Stimulated activated CD4-positive, alpha-beta T cell treated with anti-CD3 and anti-CD28 coated beads, TNF-alpha, amount 100 ng/mL, for 1 hour (primary cell): ENCODE measurements at regions not wholly inside any gene's neighbourhood (a gene's known extent, or its start where the extent isn't known, plus 50 kb on each side); places are given as distances from the start of the nearest gene placed in this dataset.

ENCODE experiments used
- DNase-seq, 3 donors: peaks; one replicate each; pipeline ENCODE4 v3.0.0-alpha.2; 2020; ENCODE audit warnings: low read depth in 3 of 3, low spot score in 1 of 3

DNA sequence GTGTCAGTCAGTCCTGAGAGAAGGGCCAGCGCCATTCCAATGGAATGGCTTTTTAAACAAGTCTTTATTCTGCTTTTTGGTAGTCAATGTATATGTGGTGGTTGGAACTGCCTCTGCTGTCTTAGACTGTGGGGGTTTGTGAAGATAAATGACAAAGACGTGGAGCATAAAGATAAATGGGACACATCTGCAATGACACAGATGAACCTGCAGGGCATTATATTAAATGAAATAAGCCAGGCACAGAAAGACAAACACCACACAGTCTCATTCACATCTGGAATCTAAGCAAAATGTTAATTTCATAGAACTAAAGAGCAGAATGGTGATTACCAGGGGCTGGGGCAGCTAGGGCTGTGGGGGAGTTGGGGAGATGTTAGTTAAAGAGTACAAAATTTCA lies 912.8 kb upstream of the MAN1A1 start:
- DNase-seq: no peak

GRCh38 chr6:120260636-120261035 lies 911.1 kb upstream of the MAN1A1 start:
- no peak for DNase-seq

- no peak for DNase-seq
Measured at GRCh38 chr6:120254651-120255050, 905.1 kb upstream of the MAN1A1 start.

DNA sequence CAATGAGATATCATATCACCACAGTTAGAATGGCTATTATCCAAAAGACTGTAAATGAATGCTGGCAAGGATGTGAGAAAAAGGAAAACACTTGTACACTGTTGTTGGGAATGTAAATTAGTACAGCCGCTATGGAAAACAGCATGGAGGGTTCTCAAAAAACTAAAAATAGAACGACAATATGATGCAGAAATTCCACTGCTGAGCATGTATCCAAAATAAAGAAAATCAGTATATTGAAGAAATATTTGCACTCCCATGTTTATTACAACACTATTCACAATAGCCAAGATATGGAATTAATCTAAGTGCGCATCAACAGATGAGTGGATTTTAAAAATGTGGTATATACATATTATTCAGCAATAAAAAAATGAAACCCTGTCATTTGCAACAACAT lies 898.9 kb upstream of the MAN1A1 start:
- DNase-seq: no peak

GRCh38 chr6:120237221-120237620 lies 887.7 kb upstream of the MAN1A1 start:
- no peak for DNase-seq

GRCh38 chr6:120230008-120230407 lies 880.4 kb upstream of the MAN1A1 start:
- DNase-seq: no peak

GRCh38 chr6:120228297-120228696 lies 878.7 kb upstream of the MAN1A1 start:
- no peak for DNase-seq

DNA sequence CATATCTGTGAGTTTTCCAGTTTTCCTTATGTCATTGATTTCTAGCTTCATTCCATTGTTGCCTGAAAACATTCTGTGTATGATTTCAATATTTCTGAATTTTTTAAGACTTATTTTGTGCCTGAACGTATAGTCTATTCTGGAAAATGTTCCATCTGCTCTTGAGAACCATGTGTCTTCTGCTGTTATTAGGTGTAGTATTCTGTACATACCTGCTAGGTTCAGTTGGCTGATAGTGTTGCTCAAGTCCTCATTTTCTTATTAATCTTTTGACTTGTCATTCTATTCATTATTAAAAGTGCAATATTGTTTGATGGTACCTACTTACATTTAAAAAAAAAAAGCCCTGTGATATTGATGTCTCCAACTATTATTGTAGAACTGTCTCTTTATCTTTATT lies 869.8 kb upstream of the MAN1A1 start:
- no peak for DNase-seq

DNA sequence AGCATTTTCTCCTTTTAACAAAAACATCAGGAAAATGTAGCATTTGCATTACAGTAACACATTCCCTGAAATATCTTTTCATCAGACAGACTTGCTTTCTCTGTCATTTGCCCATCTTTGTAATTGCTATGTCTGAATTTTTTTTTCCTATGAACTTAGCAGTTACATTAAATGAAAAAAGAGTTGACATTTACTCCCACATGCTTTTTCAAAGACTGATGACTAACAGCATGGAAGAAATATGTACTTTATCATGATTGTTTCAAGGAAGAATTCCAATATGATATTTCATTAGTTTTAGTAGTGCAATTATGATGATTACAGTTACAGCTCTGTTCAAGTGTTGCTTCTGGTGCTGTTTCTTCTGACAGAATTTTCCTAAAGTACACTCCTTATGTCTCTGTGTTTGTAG lies 864.5 kb upstream of the MAN1A1 start:
- DNase-seq: no peak

DNA sequence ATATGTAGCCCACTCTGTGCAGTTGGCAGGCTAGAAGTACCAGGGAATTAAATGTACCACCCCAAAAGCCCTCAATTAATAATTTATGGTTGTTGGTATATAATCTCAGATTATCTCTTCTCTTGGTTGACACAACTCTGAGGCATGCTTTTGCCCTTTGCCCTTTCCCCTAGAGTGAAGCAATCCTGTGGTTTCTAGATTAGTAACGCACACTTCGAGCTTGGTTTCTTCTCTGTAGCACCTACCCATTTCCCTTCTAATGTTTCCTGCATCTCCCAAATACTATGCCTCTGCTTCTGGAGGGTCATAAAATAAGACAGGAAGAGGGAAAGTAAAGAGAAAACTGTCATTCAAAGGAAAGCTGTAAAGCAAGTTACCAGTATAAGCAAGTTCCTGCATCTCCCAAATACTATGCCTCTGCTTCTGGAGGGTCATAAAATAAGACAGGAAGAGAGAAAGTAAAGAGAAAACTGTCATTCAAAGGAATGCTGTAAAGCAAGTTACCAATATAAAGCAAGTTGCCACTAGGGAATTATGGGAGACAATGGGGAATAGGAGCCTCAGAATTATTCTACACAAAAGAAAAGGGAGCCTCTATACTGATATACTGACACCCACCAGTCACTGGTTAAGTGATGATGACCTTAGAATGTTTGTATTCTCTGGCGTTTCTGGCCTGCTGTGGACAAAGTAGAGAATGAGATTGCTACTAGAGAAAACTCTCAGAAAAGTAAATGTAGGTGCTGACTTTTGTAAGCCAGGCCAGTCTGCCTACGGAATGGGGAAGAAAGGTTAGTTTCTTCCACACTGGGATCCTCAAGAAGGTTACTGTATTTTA lies 862.6 kb upstream of the MAN1A1 start:
- DNase-seq: no peak

- DNase-seq: no peak
Measured at GRCh38 chr6:120202878-120203277, 853.3 kb upstream of the MAN1A1 start.

GRCh38 chr6:120200853-120201252 lies 851.3 kb upstream of the MAN1A1 start:
- DNase-seq: no peak

- DNase-seq: no peak
Measured at GRCh38 chr6:120198033-120198432, 848.5 kb upstream of the MAN1A1 start.

DNA sequence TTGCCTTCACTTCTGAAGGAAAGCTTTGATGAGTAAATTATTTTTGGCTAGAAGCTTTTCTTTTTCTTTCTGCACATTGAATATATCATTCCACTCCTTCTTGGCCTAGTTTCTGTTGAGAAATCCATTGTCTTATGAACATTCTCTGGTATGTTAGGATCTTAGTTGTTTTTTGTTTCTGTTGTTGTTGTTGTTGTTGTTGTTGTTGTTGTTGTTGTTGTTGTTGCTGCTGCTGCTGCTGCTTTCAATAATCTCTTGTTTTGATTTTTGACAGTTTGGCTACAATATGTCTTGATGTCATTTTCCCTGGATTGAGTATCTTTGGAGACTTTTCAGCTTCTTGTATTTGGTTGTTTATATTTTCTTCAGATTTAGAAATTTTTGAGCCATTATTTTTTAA lies 836.5 kb upstream of the MAN1A1 start:
- no peak for DNase-seq

- no peak for DNase-seq
Measured at GRCh38 chr6:120173250-120173649, 823.7 kb upstream of the MAN1A1 start.

DNA sequence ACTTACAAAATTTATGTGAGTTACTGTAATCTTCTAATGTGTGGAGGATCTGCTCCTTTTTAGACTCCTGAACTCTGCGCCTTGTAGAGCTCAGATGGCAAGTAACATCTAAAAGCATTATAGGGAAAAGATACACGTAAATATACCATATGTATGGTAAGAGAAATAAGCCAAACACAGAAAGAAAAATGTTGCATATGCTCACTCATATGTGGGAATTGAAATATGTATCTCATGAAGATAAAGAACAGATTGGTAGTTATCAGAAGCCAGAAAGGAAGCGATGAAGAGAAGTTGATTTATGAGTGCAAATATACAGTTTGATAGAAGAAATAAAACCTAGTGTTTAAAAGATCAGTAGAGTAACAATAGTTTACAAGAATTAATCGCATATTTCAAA lies 815.0 kb upstream of the MAN1A1 start:
- DNase-seq: no peak

DNA sequence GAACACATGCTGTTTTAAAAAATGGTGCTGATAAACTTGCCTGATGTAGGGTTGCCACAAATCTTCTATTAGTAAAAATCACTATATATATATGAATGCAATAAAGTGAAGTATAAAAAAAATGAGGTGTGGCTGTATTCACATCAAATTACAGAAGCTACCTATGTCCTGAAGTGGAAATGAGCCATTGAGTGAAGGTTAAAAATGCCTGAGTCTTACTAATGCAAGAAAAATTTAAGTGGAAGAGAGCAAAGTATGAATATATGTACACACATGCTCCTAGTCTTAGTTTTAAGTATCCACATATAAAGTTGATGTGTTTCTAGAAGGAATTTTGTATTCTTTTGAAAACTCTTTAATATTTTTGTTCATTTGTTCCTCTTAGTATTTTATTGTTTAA lies 808.3 kb upstream of the MAN1A1 start:
- no peak for DNase-seq

- no peak for DNase-seq
Measured at GRCh38 chr6:120147071-120147871, 797.7 kb upstream of the MAN1A1 start.

DNA sequence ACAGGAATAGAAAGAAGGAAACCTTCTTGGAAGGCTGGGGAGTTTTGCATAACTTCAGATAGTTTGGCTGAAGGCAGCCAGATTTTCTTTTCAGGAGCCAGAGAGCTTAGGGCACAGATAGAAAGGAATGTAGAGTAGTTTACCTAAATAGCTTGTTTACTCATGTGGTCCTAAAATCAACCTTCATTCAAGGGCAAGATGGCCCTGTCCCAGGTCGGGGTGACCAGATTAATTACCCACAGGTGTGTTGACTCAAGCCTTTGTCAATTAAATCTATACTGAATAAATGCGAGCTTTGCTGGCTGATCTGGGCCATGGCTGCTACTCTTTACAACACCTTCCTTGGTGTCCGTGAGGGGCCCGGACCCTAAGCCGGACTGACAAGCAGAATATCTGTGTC lies 792.0 kb upstream of the MAN1A1 start:
- no peak for DNase-seq

GRCh38 chr6:120137492-120137891 lies 787.9 kb upstream of the MAN1A1 start:
- DNase-seq: no peak

DNA sequence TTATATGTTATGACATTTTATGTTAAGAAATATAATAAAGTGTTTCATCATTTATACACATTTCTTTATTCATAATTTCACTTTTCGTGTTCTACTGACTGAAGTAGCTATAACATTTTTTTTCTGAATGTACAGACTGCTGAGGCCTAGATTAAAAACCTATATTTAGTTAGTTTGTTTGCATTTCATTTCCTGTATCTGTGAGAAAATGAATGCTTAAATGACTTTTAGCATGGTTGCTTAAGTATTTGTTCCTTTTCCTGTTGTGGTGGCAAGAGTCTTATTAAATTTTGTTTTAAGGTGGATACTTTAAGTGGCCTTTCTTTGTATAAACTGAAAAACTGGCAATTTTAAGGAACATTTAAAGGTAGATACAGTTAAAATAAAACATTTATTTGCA lies 779.7 kb upstream of the MAN1A1 start:
- DNase-seq: no peak

- no peak for DNase-seq
Measured at GRCh38 chr6:120122401-120122800, 772.8 kb upstream of the MAN1A1 start.

DNA sequence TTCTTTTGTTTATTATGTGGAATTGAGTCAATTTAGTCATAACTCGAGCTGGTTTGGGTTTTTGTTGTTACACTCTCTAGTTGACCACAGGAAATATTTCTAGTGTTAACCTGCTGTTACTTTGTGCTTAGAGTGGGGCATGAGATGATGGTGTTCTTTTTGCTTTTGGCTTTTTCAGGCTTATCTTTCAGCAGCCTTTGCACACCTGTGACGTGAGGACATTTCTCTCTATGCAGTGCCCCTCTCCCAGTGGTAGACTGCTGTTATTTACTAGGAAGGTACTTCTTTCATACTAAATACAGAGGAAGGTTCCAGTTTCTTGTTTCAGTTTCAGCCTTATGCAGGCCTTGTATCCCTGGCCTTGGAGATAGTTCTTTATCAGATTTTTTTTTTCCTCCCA lies 766.8 kb upstream of the MAN1A1 start:
- DNase-seq: no peak
